H1 (cell line): ENCODE measurements at regions not wholly inside any gene's neighbourhood (a gene's known extent, or its start where the extent isn't known, plus 50 kb on each side); places are given as distances from the start of the nearest gene placed in this dataset.

ENCODE experiments used
- CTCF ChIA-PET: fragments of 300-600 bp; sonication (Branson Sonifier 250); formaldehyde crosslinking; loops from one replicate; lab custom pipeline; 2021; ENCODE audit not compliant: partially characterized antibody; lab: Charles Lee
- POLR2A ChIA-PET: fragments of 300-600 bp; sonication (Branson Sonifier 250); formaldehyde crosslinking; loops from one replicate; lab custom pipeline; 2021; ENCODE audit warnings: inconsistent platforms; ENCODE audit not compliant: partially characterized antibody; lab: Charles Lee
- DNase-seq, 2 experiments: peaks; one replicate each; pipeline versions ENCODE4 v3.0.0 to v3.0.0-alpha.2; 2010 to 2022; ENCODE audit warnings: low spot score in 2 of 2, low read depth in 1 of 2, mixed read lengths in 1 of 2
- FAIRE-seq: peaks from 2 replicates; lab custom pipeline; 2011; peaks lifted over from hg19 to GRCh38; lab: Jason Lieb, UNC
- H2AFZ ChIP-seq: 2 replicates; pipeline ENCODE4 v1.8.1; 2012; ENCODE audit warnings: low read length, inconsistent platforms
- H2AK5ac ChIP-seq: 2 replicates; pipeline ENCODE4 v1.6.1; 2013; ENCODE audit warnings: low read depth, low read length
- H2BK120ac ChIP-seq: replicated peaks from 2 replicates; pipeline ENCODE3; 2013; ENCODE audit warnings: low read depth, low read length, inconsistent platforms
- H2BK12ac ChIP-seq: 2 replicates; pipeline ENCODE4 v1.6.1; 2013; ENCODE audit warnings: low read depth, low read length
- H2BK15ac ChIP-seq: 2 replicates; pipeline ENCODE4 v1.6.1; 2013; ENCODE audit warnings: low read length
- H2BK20ac ChIP-seq: 2 replicates; pipeline ENCODE4 v1.6.1; 2013; ENCODE audit warnings: low read length
- H2BK5ac ChIP-seq: 2 replicates; pipeline ENCODE4 v1.6.1; 2013; ENCODE audit warnings: low read depth, low read length
- H3K14ac ChIP-seq: 2 replicates; pipeline ENCODE4 v1.6.1; 2013; ENCODE audit warnings: inconsistent platforms; ENCODE audit not compliant: insufficient read length
- H3K18ac ChIP-seq: 2 replicates; pipeline ENCODE4 v1.6.1; 2013; ENCODE audit warnings: low read length; ENCODE audit errors: extremely low read depth
- H3K23ac ChIP-seq: 2 replicates; pipeline ENCODE4 v1.6.1; 2013; ENCODE audit warnings: inconsistent platforms; ENCODE audit not compliant: insufficient read length
- H3K23me2 ChIP-seq: 2 replicates; pipeline ENCODE4 v1.6.1; 2013; ENCODE audit warnings: low read depth, low read length
- H3K27ac ChIP-seq: 2 replicates; pipeline ENCODE4 v1.6.1; 2011; ENCODE audit warnings: low read depth, low read length, inconsistent platforms
- H3K27me3 ChIP-seq, 4 experiments: replicated peaks in 1 of 4; 1 replicate in 1 of 4; 2 replicates in 3 of 4; pipeline versions ENCODE4 v1.6.1 to v1.8.1; 2011 to 2013; ENCODE audit warnings: low read length in 3 of 4, mild to moderate bottlenecking in 3 of 4, inconsistent platforms in 2 of 4, mixed read lengths in 2 of 4, moderate library complexity in 1 of 4; ENCODE audit not compliant: control insufficient read depth in 3 of 4, insufficient read depth in 3 of 4; ENCODE audit errors: extremely low read depth in 1 of 4
- H3K36me3 ChIP-seq, 4 experiments: 2 replicates each; pipeline versions ENCODE4 v1.6.1 to v1.8.1; 2011 to 2013; ENCODE audit warnings: mild to moderate bottlenecking in 4 of 4, low read length in 3 of 4, moderate library complexity in 2 of 4, control low read depth in 1 of 4, inconsistent platforms in 1 of 4; ENCODE audit not compliant: insufficient read depth in 4 of 4, control insufficient read depth in 2 of 4
- H3K4ac ChIP-seq: replicated peaks from 2 replicates; pipeline ENCODE3; 2013; ENCODE audit warnings: low read length, low read depth, mixed read lengths, inconsistent platforms; ENCODE audit not compliant: insufficient read length
- H3K4me1 ChIP-seq, 4 experiments: replicated peaks in 1 of 4; 1 replicate in 1 of 4; 2 replicates in 3 of 4; pipeline versions ENCODE4 v1.6.1 to v1.8.1; 2011 to 2013; ENCODE audit warnings: low read length in 3 of 4, inconsistent platforms in 2 of 4, mixed read lengths in 1 of 4; ENCODE audit not compliant: insufficient read depth in 4 of 4, control insufficient read depth in 3 of 4
- H3K4me2 ChIP-seq, 2 experiments: 2 replicates each; pipeline versions ENCODE4 v1.6.1 to v1.8.1; 2011 to 2013; ENCODE audit warnings: low read depth in 2 of 2, low read length in 2 of 2, control low read depth in 1 of 2, inconsistent platforms in 1 of 2, mild to moderate bottlenecking in 1 of 2; ENCODE audit not compliant: insufficient read depth in 1 of 2
- H3K4me3 ChIP-seq, 4 experiments: fragments of 200-600, 300-600 bp in 1 of 4; sonication (generic), shearing (Covaris generic), sonication (Bioruptor Twin) in 1 of 4; 2 replicates each; pipeline versions ENCODE4 v1.5.1 to v1.8.1; 2011 to 2016; ENCODE audit warnings: low read length in 4 of 4, low read depth in 3 of 4, control low read depth in 2 of 4, inconsistent platforms in 2 of 4, mild to moderate bottlenecking in 2 of 4, mixed read lengths in 1 of 4, moderate library complexity in 1 of 4; ENCODE audit not compliant: insufficient read depth in 2 of 4; ENCODE audit errors: extremely low read depth in 1 of 4
- H3K56ac ChIP-seq: replicated peaks from 2 replicates; pipeline ENCODE3; 2013; ENCODE audit warnings: low read depth, mild to moderate bottlenecking, mixed read lengths, low read length, inconsistent platforms; ENCODE audit not compliant: insufficient read length
- H3K79me1 ChIP-seq: 2 replicates; pipeline ENCODE4 v1.6.1; 2013; ENCODE audit warnings: low read depth, low read length, control low read depth
- H3K79me2 ChIP-seq, 2 experiments: 2 replicates each; pipeline versions ENCODE4 v1.6.1 to v1.8.1; 2012 to 2013; ENCODE audit warnings: low read length in 2 of 2, mild to moderate bottlenecking in 2 of 2, inconsistent platforms in 1 of 2; ENCODE audit not compliant: insufficient read depth in 2 of 2, control insufficient read depth in 1 of 2
- H3K9ac ChIP-seq, 4 experiments: replicated peaks in 1 of 4; 1 replicate in 1 of 4; 2 replicates in 3 of 4; pipeline versions ENCODE4 v1.6.1 to v1.8.1; 2011 to 2013; ENCODE audit warnings: low read depth in 3 of 4, low read length in 3 of 4, control low read depth in 2 of 4, mild to moderate bottlenecking in 2 of 4, moderate library complexity in 2 of 4, inconsistent platforms in 1 of 4; ENCODE audit errors: extremely low read depth in 1 of 4
- H3K9me3 ChIP-seq, 2 experiments: 2 replicates each; pipeline versions ENCODE4 v1.6.1 to v1.8.1; 2012 to 2013; ENCODE audit warnings: mild to moderate bottlenecking in 2 of 2, moderate library complexity in 2 of 2, control low read depth in 1 of 2, inconsistent platforms in 1 of 2, low read depth in 1 of 2, low read length in 1 of 2, mixed read lengths in 1 of 2; ENCODE audit not compliant: insufficient read depth in 2 of 2
- H4K20me1 ChIP-seq, 2 experiments: replicated peaks in 1 of 2; 2 replicates each; pipeline versions ENCODE3 to v1.8.1; 2011 to 2013; ENCODE audit warnings: inconsistent platforms in 2 of 2, low read length in 2 of 2, mild to moderate bottlenecking in 1 of 2; ENCODE audit not compliant: insufficient read depth in 2 of 2, control insufficient read depth in 1 of 2
- H4K5ac ChIP-seq: 2 replicates; pipeline ENCODE4 v1.6.1; 2013; ENCODE audit warnings: low read length, low read depth, mixed read lengths, inconsistent platforms; ENCODE audit not compliant: insufficient read length
- H4K8ac ChIP-seq: 2 replicates; pipeline ENCODE4 v1.8.0; 2013; ENCODE audit warnings: mild to moderate bottlenecking, moderate library complexity, low read length, inconsistent platforms; ENCODE audit not compliant: insufficient read depth; ENCODE audit errors: extremely low read depth
- H4K91ac ChIP-seq: replicated peaks from 2 replicates; pipeline ENCODE3; 2013; ENCODE audit warnings: low read length, mixed read lengths, inconsistent platforms; ENCODE audit not compliant: insufficient read length
- BCL11A ChIP-seq, 2 experiments: IDR thresholded peaks; one replicate each; pipeline ENCODE4 v1.6.1; 2011; ENCODE audit warnings: low read depth in 2 of 2, low read length in 2 of 2, mild to moderate bottlenecking in 2 of 2
- CHD1 ChIP-seq: IDR thresholded peaks from 2 replicates; pipeline ENCODE4 v1.6.1; 2012; ENCODE audit warnings: low read depth, low read length, improper control_type of control experiment
- KDM5A ChIP-seq: fragments of 200-600 bp; IDR thresholded peaks from 2 replicates; pipeline ENCODE4 v1.7.1; 2012; ENCODE audit warnings: mild to moderate bottlenecking, low read length, inconsistent platforms, mixed read lengths
- NRF1 ChIP-seq: IDR thresholded peaks from 2 replicates; pipeline ENCODE4 v1.6.1; 2011; ENCODE audit warnings: mild to moderate bottlenecking, low read depth, low read length, improper control_type of control experiment
- POLR2A ChIP-seq, 2 experiments: IDR thresholded peaks; 1 replicate in 1 of 2; 2 replicates in 1 of 2; pipeline ENCODE4 v1.6.1; 2011; ENCODE audit warnings: low read depth in 2 of 2, low read length in 2 of 2, mild to moderate bottlenecking in 2 of 2; ENCODE audit errors: control extremely low read depth in 1 of 2
- RAD21 ChIP-seq, 2 experiments: IDR thresholded peaks in 1 of 2; conservative IDR thresholded peaks in 1 of 2; 2 replicates each; pipeline ENCODE4 v1.6.1; 2011; ENCODE audit warnings: low read depth in 2 of 2, low read length in 2 of 2, improper control_type of control experiment in 1 of 2, inconsistent platforms in 1 of 2, mild to moderate bottlenecking in 1 of 2, moderate library complexity in 1 of 2
- RBBP5 ChIP-seq: IDR thresholded peaks from 2 replicates; pipeline ENCODE4 v1.7.1; 2012; ENCODE audit warnings: low read depth, mild to moderate bottlenecking, inconsistent platforms, low read length, moderate library complexity, borderline replicate concordance
- RFX5 ChIP-seq: IDR thresholded peaks from 2 replicates; pipeline ENCODE4 v1.6.1; 2011; ENCODE audit warnings: low read depth, low read length, improper control_type of control experiment, borderline replicate concordance
- RXRA ChIP-seq: IDR thresholded peaks from 2 replicates; pipeline ENCODE4 v1.6.1; 2011; ENCODE audit warnings: low read depth, mild to moderate bottlenecking, low read length, moderate library complexity; ENCODE audit not compliant: insufficient read depth
- SAP30 ChIP-seq: fragments of 300-600 bp; sonication (generic); IDR thresholded peaks from 2 replicates; pipeline ENCODE4 v1.7.1; 2012; ENCODE audit warnings: low read length, moderate library complexity, mild to moderate bottlenecking, inconsistent platforms; ENCODE audit not compliant: insufficient read depth, insufficient replicate concordance
- SP4 ChIP-seq: IDR thresholded peaks from 2 replicates; pipeline ENCODE4 v1.6.1; 2012; ENCODE audit warnings: low read length, inconsistent platforms
- TAF7 ChIP-seq: optimal IDR thresholded peaks from 2 replicates; pipeline ENCODE3; 2011; ENCODE audit warnings: low read depth, mild to moderate bottlenecking, inconsistent platforms, low read length, moderate library complexity, borderline replicate concordance
- TBP ChIP-seq: IDR thresholded peaks from 2 replicates; pipeline ENCODE4 v1.6.1; 2011; ENCODE audit warnings: low read depth, low read length, improper control_type of control experiment
- WGBS, 2 experiments: shearing (Covaris generic) in 1 of 2; methylation state at CpG; one replicate each; pipeline versions ENCODE4 v1.1.6 to v1.1.7; 2013 to 2015; ENCODE audit warnings: low lambda C conversion rate in 2 of 2, mixed read lengths in 2 of 2, inconsistent platforms in 1 of 2, low coverage in 1 of 2, missing lambda C conversion rate in 1 of 2; ENCODE audit not compliant: insufficient replicate concordance in 2 of 2, insufficient coverage in 1 of 2, insufficient read length in 1 of 2; ENCODE audit errors: extremely low coverage in 1 of 2, missing lambda C conversion rate in 1 of 2; 5-methylcytosine and 5-hydroxymethylcytosine counted together
- TF ChIP-seq, protein P1 (sequence below): IDR thresholded peaks from 2 replicates; pipeline ENCODE4 v1.6.1; 2012; ENCODE audit warnings: inconsistent platforms

DNA sequence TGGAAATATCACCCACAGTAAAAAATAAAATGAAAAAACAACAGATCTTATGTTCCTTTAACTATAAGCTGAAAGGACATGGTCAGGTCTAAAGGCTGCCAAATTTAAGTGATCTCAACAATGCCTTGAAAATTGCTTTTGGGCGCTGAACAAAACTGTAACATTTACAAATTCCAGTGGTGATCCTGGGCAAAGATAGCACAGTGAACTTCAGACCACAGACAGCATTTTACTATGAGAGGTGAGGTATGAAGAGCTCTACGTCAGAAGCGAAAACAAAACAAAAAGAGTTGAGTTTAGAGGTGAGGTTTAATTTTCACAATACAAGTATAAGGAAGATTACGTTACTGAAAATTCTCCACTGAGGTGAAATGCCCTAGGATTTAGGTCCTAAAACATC is 165.8 kb upstream of the STK32A start:
- Histone ChIP-seq H3K4me3 (no peak overlapping the region), H3K56ac (no peak overlapping the region), H3K79me1 (no peaks in the 10 kb centered on the region), H3K4ac (no peak overlapping the region), H3K4me1 (peaks cover 0 to 9% (median 4%) of the 10 kb centered on the region in 4 experiments; a peak in 3 of 7 replicates), H2BK12ac (no peak overlapping the region), H3K9me3 (no peaks in the 10 kb centered on the region), H3K4me2 (no peak overlapping the region), H2BK20ac (no peak overlapping the region), H3K36me3 (no peaks in the 10 kb centered on the region; a peak in 1 of 8 replicates), H4K8ac (no peak overlapping the region), H4K91ac (no peak overlapping the region), H3K9ac (no peak overlapping the region), H2BK5ac (no peak overlapping the region), H2BK120ac (no peak overlapping the region), H3K23me2 (no peaks in the 10 kb centered on the region), H3K14ac (no peak overlapping the region), H3K27ac (no peak overlapping the region), H4K20me1 (no peaks in the 10 kb centered on the region), H4K5ac (no peak overlapping the region), H3K23ac (no peak overlapping the region), H2AFZ (peak overlapping the region; percentile 23; the same call in 1 of the 2 replicates), H3K79me2 (no peaks in the 10 kb centered on the region), H2BK15ac (no peak overlapping the region), H3K27me3 (no peaks in the 10 kb centered on the region; a peak in 1 of 7 replicates), H2AK5ac (no peak overlapping the region), H3K18ac (no peak overlapping the region)
- WGBS, 2 experiments: 86% methylated on average over 4 of the region's 4 CpGs; no CpG with 5 or more reads in 1 of the 2 experiments
- CTCF ChIA-PET: interaction anchor here (1.1 to 1.5 kb wide), 4 partner anchors 11 to 503 kb away, joined by 3 to 4 read pairs (median 3); no protein-coding TSS in a partner anchor
- FAIRE-seq (no peak), DNase-seq (no peak)
- POLR2A ChIA-PET: no interaction called here
- no peak for TF ChIP-seq RFX5
- TF ChIP-seq, protein P1, sequence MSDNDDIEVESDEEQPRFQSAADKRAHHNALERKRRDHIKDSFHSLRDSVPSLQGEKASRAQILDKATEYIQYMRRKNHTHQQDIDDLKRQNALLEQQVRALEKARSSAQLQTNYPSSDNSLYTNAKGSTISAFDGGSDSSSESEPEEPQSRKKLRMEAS: no peak
- TF ChIP-seq KDM5A: no peak
- no peak for TF ChIP-seq RBBP5
- TF ChIP-seq RXRA: no peak
- no peak for TF ChIP-seq TBP
- no peak for TF ChIP-seq RAD21 (IDR thresholded peaks at IDR 0.05 in 1 of 2, conservative IDR thresholded peaks at IDR 0.05 in 1 of 2; ENCODE audit: low read depth in 2 of 2, low read length in 2 of 2)
- no peak for TF ChIP-seq SP4
- TF ChIP-seq BCL11A (IDR thresholded peaks at IDR 0.05; ENCODE audit: low read depth in 2 of 2, low read length in 2 of 2): no peak
- no peak for TF ChIP-seq CHD1
- TF ChIP-seq TAF7: no peak
- no peak for TF ChIP-seq SAP30
- TF ChIP-seq POLR2A (IDR thresholded peaks at IDR 0.05; ENCODE audit: control extremely low read depth in 1 of 2, low read depth in 2 of 2, low read length in 2 of 2): no peak
- TF ChIP-seq NRF1: no peak
